Testis (tissue), 2 donors: ENCODE measurements at regions not wholly inside any gene's neighbourhood (a gene's known extent, or its start where the extent isn't known, plus 50 kb on each side); places are given as distances from the start of the nearest gene placed in this dataset.

Experiments used
- DNase-seq: peaks from one replicate; pipeline ENCODE4 v3.0.0-alpha.2; 2019
- H3K27ac ChIP-seq, 2 donors: fragments of 200-600 bp; sonication (generic); one replicate each; pipeline ENCODE4 v1.5.1; 2019
- H3K27me3 ChIP-seq: fragments of 200-600 bp; sonication (generic); one replicate; pipeline ENCODE4 v1.5.1; 2019
- H3K36me3 ChIP-seq: fragments of 200-600 bp; sonication (generic); one replicate; pipeline ENCODE4 v1.5.1; 2017; ENCODE audit warnings: low read depth; ENCODE audit errors: missing control alignments
- H3K4me1 ChIP-seq: fragments of 200-600 bp; sonication (generic); one replicate; pipeline ENCODE4 v1.5.1; 2019
- H3K4me3 ChIP-seq, 2 donors: fragments of 200-600 bp; sonication (generic); one replicate each; pipeline ENCODE4 v1.5.1; 2017 to 2019
- H3K9me3 ChIP-seq: fragments of 200-600 bp; sonication (generic); one replicate; pipeline ENCODE4 v1.5.1; 2017
- POLR2A ChIP-seq: fragments of 450-650 bp; IDR thresholded peaks from one replicate; pipeline ENCODE4 v1.6.1; 2017; ENCODE audit warnings: antibody characterized with exemption, mild to moderate bottlenecking, moderate library complexity
- WGBS, 2 donors: methylation state at CpG; one replicate each; pipeline ENCODE4 v1.1.5; 2018; 5-methylcytosine and 5-hydroxymethylcytosine counted together
- intact Hi-C: fragments of 100-400 bp; cut with DNase I; formaldehyde crosslinking; loops from one replicate; pipeline ENCODE4 v1.15.1; 2023; ENCODE audit warnings: low total_unique reads
- TF ChIP-seq, protein P1 (sequence below), 3 experiments: fragments of 450-650 bp in 2 of 3; fragments of 200-600 bp in 1 of 3; sonication (generic) in 1 of 3; IDR thresholded peaks; one replicate each; pipeline ENCODE4 v1.5.1; 2016 to 2019; ENCODE audit warnings: antibody characterized with exemption in 3 of 3, mild to moderate bottlenecking in 2 of 3, moderate library complexity in 1 of 3

GRCh38 chr10:10814069-10814468 lies 203.6 kb upstream of the CELF2 start:
- no peaks in the 10 kb centered on the region for H3K36me3 ChIP-seq
- H3K4me3 ChIP-seq, result no peak overlapping the region
- no peak for DNase-seq
- no peak overlapping the region for H3K27ac ChIP-seq
- intact Hi-C loops, result no loop called here
- 96 to 100% methylated on average over 2 of the region's 2 CpGs for WGBS, 2 donors
- TF ChIP-seq, protein P1, sequence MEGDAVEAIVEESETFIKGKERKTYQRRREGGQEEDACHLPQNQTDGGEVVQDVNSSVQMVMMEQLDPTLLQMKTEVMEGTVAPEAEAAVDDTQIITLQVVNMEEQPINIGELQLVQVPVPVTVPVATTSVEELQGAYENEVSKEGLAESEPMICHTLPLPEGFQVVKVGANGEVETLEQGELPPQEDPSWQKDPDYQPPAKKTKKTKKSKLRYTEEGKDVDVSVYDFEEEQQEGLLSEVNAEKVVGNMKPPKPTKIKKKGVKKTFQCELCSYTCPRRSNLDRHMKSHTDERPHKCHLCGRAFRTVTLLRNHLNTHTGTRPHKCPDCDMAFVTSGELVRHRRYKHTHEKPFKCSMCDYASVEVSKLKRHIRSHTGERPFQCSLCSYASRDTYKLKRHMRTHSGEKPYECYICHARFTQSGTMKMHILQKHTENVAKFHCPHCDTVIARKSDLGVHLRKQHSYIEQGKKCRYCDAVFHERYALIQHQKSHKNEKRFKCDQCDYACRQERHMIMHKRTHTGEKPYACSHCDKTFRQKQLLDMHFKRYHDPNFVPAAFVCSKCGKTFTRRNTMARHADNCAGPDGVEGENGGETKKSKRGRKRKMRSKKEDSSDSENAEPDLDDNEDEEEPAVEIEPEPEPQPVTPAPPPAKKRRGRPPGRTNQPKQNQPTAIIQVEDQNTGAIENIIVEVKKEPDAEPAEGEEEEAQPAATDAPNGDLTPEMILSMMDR (IDR thresholded peaks at IDR 0.05), result no peak
- TF ChIP-seq POLR2A, result no peak
- H3K27me3 ChIP-seq, result no peaks in the 10 kb centered on the region
- H3K9me3 ChIP-seq, result no peaks in the 10 kb centered on the region
- H3K4me1 ChIP-seq, result no peaks in the 10 kb centered on the region

- H3K27ac ChIP-seq, result no peak overlapping the region
- TF ChIP-seq POLR2A, result no peak
- TF ChIP-seq, protein P1 (IDR thresholded peaks at IDR 0.05), result no peak
- H3K27me3 ChIP-seq, result no peaks in the 10 kb centered on the region
- no peaks in the 10 kb centered on the region for H3K36me3 ChIP-seq
- no peaks in the 10 kb centered on the region for H3K4me1 ChIP-seq
- intact Hi-C loops, result no loop called here
- DNase-seq, result no peak
- WGBS, 2 donors, result 84 to 89% methylated on average over 2 of the region's 2 CpGs
- H3K9me3 ChIP-seq, result no peaks in the 10 kb centered on the region
- no peak overlapping the region for H3K4me3 ChIP-seq
Measured at GRCh38 chr10:10816447-10816846, 201.2 kb upstream of the CELF2 start.

DNA sequence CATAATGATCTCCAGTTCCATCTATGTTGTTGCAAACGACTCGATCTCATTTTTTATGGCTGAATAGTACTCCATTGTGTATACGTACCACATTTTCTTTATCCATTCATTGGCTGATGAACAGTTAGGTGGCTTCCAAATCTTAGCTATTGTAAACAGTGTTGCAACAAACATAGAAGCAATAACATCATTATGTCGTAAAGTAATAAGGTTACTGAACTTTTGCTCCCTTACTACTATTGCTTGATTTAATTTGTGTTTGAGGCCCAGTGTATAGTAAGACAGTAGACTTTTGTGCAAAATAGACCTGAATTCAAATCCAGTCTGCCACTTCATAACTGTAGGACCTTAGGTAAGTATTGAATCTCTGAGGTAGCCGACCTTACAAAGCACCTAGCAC lies 200.1 kb upstream of the CELF2 start:
- Histone ChIP-seq H3K9me3 (no peaks in the 10 kb centered on the region), H3K27me3 (no peaks in the 10 kb centered on the region), H3K36me3 (no peaks in the 10 kb centered on the region), H3K27ac (no peak overlapping the region), H3K4me3 (no peak overlapping the region), H3K4me1 (peaks cover 7% of the 10 kb centered on the region)
- DNase-seq, result no peak
- intact Hi-C loops, result no loop called here
- WGBS, 2 donors, result 82 to 92% methylated on average over 5 of the region's 5 CpGs
- TF ChIP-seq, protein P1 (IDR thresholded peaks at IDR 0.05), result no peak
- no peak for TF ChIP-seq POLR2A

DNA sequence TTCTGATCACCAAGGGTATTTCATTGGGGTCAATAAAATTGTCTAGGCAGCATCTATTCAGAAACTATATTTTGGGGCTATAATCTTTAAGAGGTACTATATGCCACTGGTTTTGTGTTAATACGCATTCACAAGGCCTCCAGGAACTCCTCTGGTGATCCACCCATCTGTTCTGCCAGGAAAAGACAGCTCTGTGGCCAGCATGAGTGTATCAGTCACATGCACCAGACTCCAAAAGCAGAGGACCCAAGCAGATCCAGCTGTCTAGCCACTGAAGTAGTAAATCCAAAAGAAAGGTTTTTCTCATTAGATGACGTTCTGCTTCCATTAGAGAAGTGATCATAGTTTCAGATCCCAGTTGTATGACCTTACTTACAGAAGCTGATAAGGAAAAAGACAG lies 199.6 kb upstream of the CELF2 start:
- H3K27ac ChIP-seq, result no peak overlapping the region
- peaks cover 7% of the 10 kb centered on the region for H3K4me1 ChIP-seq
- no peak for DNase-seq
- no peak overlapping the region for H3K4me3 ChIP-seq
- intact Hi-C loops, result no loop called here
- TF ChIP-seq POLR2A, result no peak
- TF ChIP-seq, protein P1 (IDR thresholded peaks at IDR 0.05), result no peak
- 56 to 61% methylated on average over 2 of the region's 2 CpGs for WGBS, 2 donors
- H3K36me3 ChIP-seq, result no peaks in the 10 kb centered on the region
- H3K9me3 ChIP-seq, result no peaks in the 10 kb centered on the region
- no peaks in the 10 kb centered on the region for H3K27me3 ChIP-seq

DNA sequence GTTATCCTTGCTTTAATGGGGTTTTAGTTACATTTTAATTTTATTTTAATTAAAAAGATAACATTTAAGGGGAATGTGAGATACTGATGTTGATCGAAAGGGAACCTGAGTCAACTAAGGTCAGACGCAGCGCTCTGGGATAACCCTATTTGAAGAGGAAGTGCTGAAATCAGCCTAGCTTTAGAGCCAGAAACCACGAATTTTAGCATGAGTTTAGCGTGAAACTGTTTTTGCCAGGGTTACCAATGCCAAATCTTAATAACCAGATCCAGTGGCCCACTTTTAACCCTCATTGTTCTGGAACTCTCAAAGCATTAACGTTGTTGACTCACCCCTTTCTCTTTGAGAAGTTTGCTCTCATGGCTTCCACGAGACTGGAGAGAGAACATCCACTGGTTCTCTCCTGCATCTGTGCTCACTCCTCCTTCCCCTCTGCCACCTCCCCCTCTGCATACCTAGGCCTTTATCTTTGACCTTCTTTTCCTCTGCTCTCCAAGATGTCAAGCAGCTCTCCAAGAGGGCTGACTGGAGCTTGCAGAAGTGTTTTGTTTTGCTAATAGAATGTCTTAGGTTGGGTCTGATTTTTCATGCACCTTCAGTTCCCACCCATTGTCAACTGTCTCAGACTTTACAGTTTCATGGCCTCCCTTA lies 198.3 kb upstream of the CELF2 start:
- no peak for DNase-seq
- TF ChIP-seq POLR2A, result no peak
- TF ChIP-seq, protein P1 (IDR thresholded peaks at IDR 0.05), result no peak
- no peak overlapping the region for H3K27ac ChIP-seq
- WGBS, 2 donors, result 69 to 73% methylated on average over 7 of the region's 7 CpGs
- H3K27me3 ChIP-seq, result no peaks in the 10 kb centered on the region
- intact Hi-C loops, result no loop called here
- no peak overlapping the region for H3K4me3 ChIP-seq
- H3K9me3 ChIP-seq, result no peaks in the 10 kb centered on the region
- no peaks in the 10 kb centered on the region for H3K36me3 ChIP-seq
- peaks cover 7% of the 10 kb centered on the region for H3K4me1 ChIP-seq
